T-helper 2 cell treated with Interferon-gamma antibody and Interleukin-4, amounts not matched to agents 5 μg/mL and 100 μg/mL, for 36 hours (primary cell): ENCODE measurements at regions not wholly inside any gene's neighbourhood (a gene's known extent, or its start where the extent isn't known, plus 50 kb on each side); places are given as distances from the start of the nearest gene placed in this dataset.

Experiments
- DNase-seq: peaks from one replicate; pipeline ENCODE4 v3.0.0; 2021; ENCODE audit warnings: low spot score
- H3K27ac Mint-ChIP-seq: one replicate; pipeline ENCODE4 v1.8.0; 2021; ENCODE audit warnings: mild to moderate bottlenecking, mixed read lengths
- H3K27me3 Mint-ChIP-seq: one replicate; pipeline ENCODE4 v1.8.0; 2021; ENCODE audit warnings: low read depth, mixed read lengths
- H3K36me3 Mint-ChIP-seq: one replicate; pipeline ENCODE4 v1.8.0; 2021; ENCODE audit warnings: low read depth, mixed read lengths
- H3K4me1 Mint-ChIP-seq: one replicate; pipeline ENCODE4 v1.8.0; 2021; ENCODE audit warnings: low read depth, mixed read lengths
- H3K4me3 Mint-ChIP-seq: one replicate; pipeline ENCODE4 v1.8.0; 2022; ENCODE audit warnings: mild to moderate bottlenecking, moderate library complexity, mixed read lengths
- H3K9me3 Mint-ChIP-seq: one replicate; pipeline ENCODE4 v1.8.0; 2021; ENCODE audit warnings: mixed read lengths

- Mint-ChIP-seq H3K4me3 (no peak overlapping the region), H3K4me1 (no peaks in the 10 kb centered on the region), H3K27ac (no peak overlapping the region), H3K9me3 (no peaks in the 10 kb centered on the region), H3K27me3 (no peaks in the 10 kb centered on the region), H3K36me3 (no peaks in the 10 kb centered on the region)
- no peak for DNase-seq
Measured at GRCh38 chr13:106210324-106210723, 325.1 kb downstream of the EFNB2 start.

DNA sequence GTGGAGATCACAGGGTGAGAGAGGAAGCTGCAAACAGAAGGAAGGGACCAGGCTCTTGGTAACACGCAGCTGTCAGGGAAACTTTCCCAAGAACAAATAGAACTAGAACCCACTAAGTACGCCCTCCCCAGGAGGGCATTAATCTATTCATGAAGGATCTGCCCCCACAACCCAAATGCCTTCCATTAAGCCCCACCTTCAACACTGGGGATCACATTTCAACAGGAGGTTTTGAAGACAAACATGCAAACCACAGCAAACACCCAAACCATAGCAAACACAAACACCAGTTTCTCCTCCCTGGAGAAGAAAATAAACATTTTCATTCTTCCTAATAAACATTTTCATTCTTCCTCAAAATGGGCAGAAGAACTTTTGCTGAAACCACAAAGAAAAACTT, 329.6 kb downstream of the EFNB2 start:
- Mint-ChIP-seq H3K4me3 (no peak overlapping the region), H3K27ac (no peak overlapping the region), H3K9me3 (no peaks in the 10 kb centered on the region), H3K36me3 (no peaks in the 10 kb centered on the region), H3K4me1 (no peaks in the 10 kb centered on the region), H3K27me3 (no peaks in the 10 kb centered on the region)
- no peak for DNase-seq

DNA sequence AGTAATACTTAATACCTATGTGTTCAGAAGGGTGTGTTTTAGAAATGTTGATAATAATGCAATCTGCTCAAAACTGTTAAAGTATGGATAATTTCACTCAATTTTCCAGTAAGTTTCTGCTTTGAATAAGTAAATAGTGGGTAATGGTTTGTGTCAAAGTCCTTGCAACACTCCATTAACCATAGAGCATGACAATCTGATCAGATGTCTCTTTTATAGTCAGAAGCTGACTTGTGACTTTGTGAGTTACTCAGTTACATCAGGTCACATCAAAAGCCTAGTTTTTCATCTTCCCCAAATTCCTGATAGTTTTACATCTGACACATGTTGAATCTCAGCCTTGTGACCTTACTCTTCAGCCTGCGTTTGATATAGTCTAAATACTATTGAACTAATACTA, 338.0 kb downstream of the EFNB2 start:
- H3K9me3 Mint-ChIP-seq: no peaks in the 10 kb centered on the region
- H3K4me1 Mint-ChIP-seq: no peaks in the 10 kb centered on the region

GRCh38 chr13:106187501-106188095, 347.9 kb downstream of the EFNB2 start:
- Mint-ChIP-seq H3K4me1 (no peaks in the 10 kb centered on the region), H3K27ac (no peak overlapping the region), H3K9me3 (peaks cover 3% of the 10 kb centered on the region), H3K27me3 (no peaks in the 10 kb centered on the region), H3K36me3 (no peaks in the 10 kb centered on the region), H3K4me3 (no peak overlapping the region)
- no peak for DNase-seq

More for the DNA sequence above, 338.0 kb downstream of the EFNB2 start:
- Mint-ChIP-seq H3K27ac (no peak overlapping the region), H3K36me3 (no peaks in the 10 kb centered on the region), H3K27me3 (no peaks in the 10 kb centered on the region), H3K4me3 (no peak overlapping the region)
- DNase-seq: no peak

- H3K27ac Mint-ChIP-seq: no peak overlapping the region
- H3K4me1 Mint-ChIP-seq: no peaks in the 10 kb centered on the region
- no peak overlapping the region for H3K4me3 Mint-ChIP-seq
- no peaks in the 10 kb centered on the region for H3K27me3 Mint-ChIP-seq
- DNase-seq: no peak
- peaks cover 3% of the 10 kb centered on the region for H3K9me3 Mint-ChIP-seq
- no peaks in the 10 kb centered on the region for H3K36me3 Mint-ChIP-seq
Measured at GRCh38 chr13:106187101-106187500, 348.4 kb downstream of the EFNB2 start.

DNA sequence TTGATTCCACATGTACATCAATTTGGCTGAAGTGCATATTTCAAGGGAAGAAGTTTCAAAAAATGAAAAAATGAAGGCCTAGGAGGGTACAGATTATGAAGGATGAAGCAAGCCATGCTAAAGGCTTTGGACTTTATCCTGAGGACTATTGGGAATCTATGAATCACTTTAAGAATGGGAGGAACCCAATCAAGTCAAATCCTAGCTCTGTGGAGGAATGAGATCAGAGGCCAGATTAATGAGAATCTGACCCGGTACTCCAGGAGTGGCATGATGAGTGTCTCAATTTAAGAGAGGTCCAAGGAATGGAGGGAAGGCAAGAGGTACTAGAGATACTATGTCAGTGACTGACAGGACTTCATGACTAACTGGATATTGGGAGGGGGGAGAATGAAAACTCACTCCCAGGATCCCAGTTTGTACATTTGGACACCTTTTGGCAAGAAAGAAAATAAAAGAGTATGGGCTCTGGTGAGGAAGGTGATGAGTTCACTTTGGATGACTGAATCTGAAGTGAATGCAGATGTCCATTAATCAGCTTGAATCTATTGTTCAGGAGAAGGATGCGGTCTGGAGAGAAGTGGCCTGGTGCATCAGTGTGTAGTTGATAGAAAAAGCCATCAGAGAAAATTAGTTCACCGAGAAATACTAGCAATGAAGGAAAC, 349.0 kb downstream of the EFNB2 start:
- Mint-ChIP-seq H3K27ac (no peak overlapping the region), H3K4me1 (no peaks in the 10 kb centered on the region), H3K4me3 (no peak overlapping the region), H3K9me3 (peaks cover 3% of the 10 kb centered on the region), H3K27me3 (no peaks in the 10 kb centered on the region), H3K36me3 (no peaks in the 10 kb centered on the region)
- no peak for DNase-seq

DNA sequence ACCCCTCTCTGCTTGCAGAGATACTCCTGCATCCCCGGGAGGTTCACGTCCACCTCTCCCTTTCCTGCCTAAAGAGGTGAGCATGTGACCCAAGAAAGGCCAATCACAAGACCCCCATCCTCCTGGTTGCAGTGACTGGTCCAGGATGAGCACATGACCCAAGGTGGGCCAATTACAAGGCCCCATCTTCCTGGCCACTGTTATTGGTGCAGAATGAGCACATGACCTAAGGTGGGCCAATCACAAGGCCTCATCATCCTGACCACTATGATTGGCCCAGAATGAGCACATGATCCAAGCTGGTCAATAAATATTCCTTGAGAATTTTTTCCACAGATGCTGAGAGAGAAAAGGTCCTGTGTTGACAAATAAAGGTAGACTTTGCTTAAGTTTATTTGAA, 350.7 kb downstream of the EFNB2 start:
- no peak overlapping the region for H3K4me3 Mint-ChIP-seq
- H3K27ac Mint-ChIP-seq: no peak overlapping the region
- H3K27me3 Mint-ChIP-seq: no peaks in the 10 kb centered on the region
- no peaks in the 10 kb centered on the region for H3K36me3 Mint-ChIP-seq
- H3K9me3 Mint-ChIP-seq: peaks cover 3% of the 10 kb centered on the region
- no peaks in the 10 kb centered on the region for H3K4me1 Mint-ChIP-seq
- DNase-seq: no peak

DNA sequence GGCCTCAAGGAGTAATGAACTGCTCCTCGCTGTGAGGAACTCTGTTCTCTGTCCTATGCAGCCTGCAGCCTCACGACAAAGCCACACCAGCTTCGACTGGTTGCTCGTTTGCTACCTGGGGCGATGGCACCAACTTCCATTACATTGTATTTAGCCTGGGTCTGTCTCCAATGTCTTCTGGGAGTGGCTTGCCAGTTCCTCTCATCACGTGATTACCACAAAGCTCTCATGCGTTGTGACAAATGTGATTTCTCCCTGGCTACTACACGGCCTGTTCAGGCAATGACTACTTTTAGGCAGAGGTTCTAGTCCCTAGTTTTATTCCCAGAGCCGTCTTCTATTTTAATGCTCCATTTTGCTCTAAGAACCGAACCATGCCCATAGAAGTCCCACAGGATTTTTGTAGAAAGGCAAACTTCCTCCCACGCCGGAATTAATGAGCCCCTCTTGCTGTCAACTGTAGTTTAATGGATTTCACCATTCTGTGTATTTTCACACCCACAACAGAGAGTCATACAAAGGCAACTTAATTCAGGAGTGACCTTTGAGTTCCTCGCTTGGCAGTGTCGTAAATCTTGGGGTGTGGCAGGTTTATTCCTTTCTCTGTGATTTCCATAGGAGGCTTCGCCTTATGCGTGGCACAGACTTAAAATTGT, 351.9 kb downstream of the EFNB2 start:
- H3K4me3 Mint-ChIP-seq: no peak overlapping the region
- no peaks in the 10 kb centered on the region for H3K27me3 Mint-ChIP-seq
- no peak for DNase-seq
- no peaks in the 10 kb centered on the region for H3K4me1 Mint-ChIP-seq
- no peak overlapping the region for H3K27ac Mint-ChIP-seq
- H3K9me3 Mint-ChIP-seq: peaks cover 3% of the 10 kb centered on the region
- H3K36me3 Mint-ChIP-seq: no peaks in the 10 kb centered on the region

GRCh38 chr13:106182404-106182803, 353.1 kb downstream of the EFNB2 start:
- H3K9me3 Mint-ChIP-seq: peaks cover 3% of the 10 kb centered on the region
- no peak for DNase-seq
- H3K27me3 Mint-ChIP-seq: no peaks in the 10 kb centered on the region
- H3K4me1 Mint-ChIP-seq: no peaks in the 10 kb centered on the region
- H3K27ac Mint-ChIP-seq: no peak overlapping the region
- H3K4me3 Mint-ChIP-seq: no peak overlapping the region
- H3K36me3 Mint-ChIP-seq: no peaks in the 10 kb centered on the region

- H3K27me3 Mint-ChIP-seq: no peaks in the 10 kb centered on the region
- H3K27ac Mint-ChIP-seq: no peak overlapping the region
- H3K4me3 Mint-ChIP-seq: no peak overlapping the region
- DNase-seq: no peak
- no peaks in the 10 kb centered on the region for H3K4me1 Mint-ChIP-seq
- no peaks in the 10 kb centered on the region for H3K36me3 Mint-ChIP-seq
- H3K9me3 Mint-ChIP-seq: no peaks in the 10 kb centered on the region
Measured at GRCh38 chr13:106178816-106179215, 356.6 kb downstream of the EFNB2 start.

DNA sequence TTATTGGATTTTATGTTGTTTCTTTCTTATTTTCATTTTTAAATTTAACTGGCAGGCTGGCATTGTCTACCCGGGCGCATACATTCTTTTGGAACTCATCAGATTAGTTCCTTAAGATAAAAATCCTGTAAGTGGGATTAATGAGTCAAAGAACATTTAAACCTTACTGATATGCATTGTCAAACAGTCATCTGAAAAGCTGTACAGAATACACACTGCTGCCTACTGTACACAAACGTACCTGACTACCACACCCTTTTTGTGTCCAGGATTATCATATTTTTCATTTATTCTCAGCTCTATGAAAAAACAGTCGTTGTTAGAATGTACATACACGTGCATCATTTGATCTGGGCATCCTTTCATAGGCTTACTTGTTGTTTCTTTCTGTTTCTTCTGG, 358.3 kb downstream of the EFNB2 start:
- Mint-ChIP-seq H3K27me3 (no peaks in the 10 kb centered on the region), H3K27ac (no peak overlapping the region), H3K4me3 (no peak overlapping the region), H3K9me3 (no peaks in the 10 kb centered on the region), H3K4me1 (no peaks in the 10 kb centered on the region), H3K36me3 (no peaks in the 10 kb centered on the region)
- no peak for DNase-seq

DNA sequence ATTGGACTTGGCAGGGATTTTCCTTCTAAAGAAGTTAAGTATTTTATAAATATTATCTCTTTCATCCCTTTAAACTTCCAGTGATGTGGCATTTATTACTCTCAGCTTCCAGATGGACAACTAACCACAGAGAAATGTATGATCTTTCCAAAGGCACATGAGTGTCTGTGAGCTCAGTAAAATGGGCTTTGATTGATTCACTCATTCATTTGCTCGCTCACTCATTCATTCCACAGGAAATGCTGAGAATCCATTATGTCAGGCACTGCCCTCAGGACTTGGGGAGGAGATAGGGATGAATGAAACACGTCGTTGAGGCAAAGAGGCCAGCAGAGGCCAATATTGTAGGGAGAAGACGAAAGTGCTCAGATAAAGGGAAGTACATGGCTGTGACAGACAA, 359.3 kb downstream of the EFNB2 start:
- Mint-ChIP-seq H3K36me3 (no peaks in the 10 kb centered on the region), H3K9me3 (no peaks in the 10 kb centered on the region), H3K27me3 (no peaks in the 10 kb centered on the region), H3K4me3 (no peak overlapping the region), H3K27ac (no peak overlapping the region), H3K4me1 (no peaks in the 10 kb centered on the region)
- no peak for DNase-seq

GRCh38 chr13:106173891-106174610, 361.4 kb downstream of the EFNB2 start:
- Mint-ChIP-seq H3K27me3 (no peaks in the 10 kb centered on the region), H3K4me1 (no peaks in the 10 kb centered on the region), H3K36me3 (no peaks in the 10 kb centered on the region), H3K9me3 (no peaks in the 10 kb centered on the region), H3K4me3 (no peak overlapping the region), H3K27ac (no peak overlapping the region)
- no peak for DNase-seq

DNA sequence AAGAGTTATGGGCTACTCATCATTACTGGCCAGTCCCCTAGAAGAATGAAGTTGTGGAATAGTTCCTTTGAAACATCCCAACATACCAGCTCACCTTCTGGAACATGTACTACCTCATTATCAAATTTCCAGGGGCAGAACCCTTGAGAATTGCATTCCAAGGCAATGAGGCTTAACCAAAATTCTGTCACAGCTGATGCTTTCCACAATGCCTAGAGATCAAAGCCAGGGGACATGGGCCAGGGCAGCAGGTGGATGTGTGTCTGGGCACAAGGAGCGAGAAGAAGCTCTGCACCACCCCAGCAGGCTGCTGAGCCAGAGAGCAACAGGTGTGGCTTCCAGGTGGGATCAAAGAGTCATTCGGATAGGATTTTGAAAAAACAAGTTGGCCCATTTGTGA, 362.1 kb downstream of the EFNB2 start:
- DNase-seq: no peak
- Mint-ChIP-seq H3K4me3 (no peak overlapping the region), H3K9me3 (no peaks in the 10 kb centered on the region), H3K27ac (no peak overlapping the region), H3K27me3 (no peaks in the 10 kb centered on the region), H3K36me3 (no peaks in the 10 kb centered on the region), H3K4me1 (no peaks in the 10 kb centered on the region)
